HL-60 (cell line): ENCODE measurements at regions not wholly inside any gene's neighbourhood (a gene's known extent, or its start where the extent isn't known, plus 50 kb on each side); places are given as distances from the start of the nearest gene placed in this dataset.

ENCODE experiments used
- CTCF ChIP-seq: IDR thresholded peaks from one replicate; pipeline ENCODE4 v1.5.1; 2011; ENCODE audit warnings: low read length, control low read depth, inconsistent platforms; ENCODE audit not compliant: insufficient read depth
- GABPA ChIP-seq: IDR thresholded peaks from 2 replicates; pipeline ENCODE4 v1.6.1; 2012; ENCODE audit warnings: low read depth
- POLR2AphosphoS5 ChIP-seq: IDR thresholded peaks from 2 replicates; pipeline ENCODE4 v1.6.1; 2012; ENCODE audit warnings: low read depth
- TF ChIP-seq, protein P1 (sequence below): IDR thresholded peaks from 2 replicates; pipeline ENCODE4 v1.6.1; 2012; ENCODE audit warnings: low read depth; ENCODE audit not compliant: insufficient replicate concordance

DNA sequence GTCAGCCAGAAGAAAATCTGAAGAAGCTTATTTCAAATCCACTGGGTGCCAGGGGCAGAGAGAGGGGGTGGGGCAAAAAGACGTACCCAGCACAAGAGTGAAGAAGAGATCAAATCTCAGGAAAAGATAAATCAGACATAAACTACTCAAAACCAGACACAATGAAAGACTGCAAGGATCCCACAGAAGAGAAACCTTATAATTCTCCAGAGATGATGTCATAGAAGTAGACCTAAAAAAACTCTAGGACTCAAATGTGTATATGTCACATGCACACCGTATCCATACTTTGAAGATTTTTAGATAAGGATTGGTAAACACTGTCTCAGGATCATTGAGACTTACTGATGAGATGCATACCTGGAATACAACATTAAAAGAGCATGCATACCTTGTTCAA lies 98.5 kb upstream of the PIK3CG start:
- no peak for TF ChIP-seq CTCF
- TF ChIP-seq, protein P1, sequence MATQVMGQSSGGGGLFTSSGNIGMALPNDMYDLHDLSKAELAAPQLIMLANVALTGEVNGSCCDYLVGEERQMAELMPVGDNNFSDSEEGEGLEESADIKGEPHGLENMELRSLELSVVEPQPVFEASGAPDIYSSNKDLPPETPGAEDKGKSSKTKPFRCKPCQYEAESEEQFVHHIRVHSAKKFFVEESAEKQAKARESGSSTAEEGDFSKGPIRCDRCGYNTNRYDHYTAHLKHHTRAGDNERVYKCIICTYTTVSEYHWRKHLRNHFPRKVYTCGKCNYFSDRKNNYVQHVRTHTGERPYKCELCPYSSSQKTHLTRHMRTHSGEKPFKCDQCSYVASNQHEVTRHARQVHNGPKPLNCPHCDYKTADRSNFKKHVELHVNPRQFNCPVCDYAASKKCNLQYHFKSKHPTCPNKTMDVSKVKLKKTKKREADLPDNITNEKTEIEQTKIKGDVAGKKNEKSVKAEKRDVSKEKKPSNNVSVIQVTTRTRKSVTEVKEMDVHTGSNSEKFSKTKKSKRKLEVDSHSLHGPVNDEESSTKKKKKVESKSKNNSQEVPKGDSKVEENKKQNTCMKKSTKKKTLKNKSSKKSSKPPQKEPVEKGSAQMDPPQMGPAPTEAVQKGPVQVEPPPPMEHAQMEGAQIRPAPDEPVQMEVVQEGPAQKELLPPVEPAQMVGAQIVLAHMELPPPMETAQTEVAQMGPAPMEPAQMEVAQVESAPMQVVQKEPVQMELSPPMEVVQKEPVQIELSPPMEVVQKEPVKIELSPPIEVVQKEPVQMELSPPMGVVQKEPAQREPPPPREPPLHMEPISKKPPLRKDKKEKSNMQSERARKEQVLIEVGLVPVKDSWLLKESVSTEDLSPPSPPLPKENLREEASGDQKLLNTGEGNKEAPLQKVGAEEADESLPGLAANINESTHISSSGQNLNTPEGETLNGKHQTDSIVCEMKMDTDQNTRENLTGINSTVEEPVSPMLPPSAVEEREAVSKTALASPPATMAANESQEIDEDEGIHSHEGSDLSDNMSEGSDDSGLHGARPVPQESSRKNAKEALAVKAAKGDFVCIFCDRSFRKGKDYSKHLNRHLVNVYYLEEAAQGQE = no peak
- no peak for TF ChIP-seq POLR2AphosphoS5
- no peak for TF ChIP-seq GABPA
